SK-N-SH treated with all-trans-retinoic acid at 6 μM for 48 hours (cell line): ENCODE measurements at regions not wholly inside any gene's neighbourhood (a gene's known extent, or its start where the extent isn't known, plus 50 kb on each side); places are given as distances from the start of the nearest gene placed in this dataset.

Experiments
- ARNTL ChIP-seq: fragments of 450-650 bp; formaldehyde crosslinking; IDR thresholded peaks from 2 replicates; pipeline ENCODE4 v1.5.0; 2020; ENCODE audit warnings: low read depth, mild to moderate bottlenecking, moderate library complexity, borderline replicate concordance
- ISL1 ChIP-seq: fragments of 250-450 bp; sonication (Bioruptor Pico); IDR thresholded peaks from 2 replicates; pipeline ENCODE4 v2.1.2; 2022; ENCODE audit warnings: mild to moderate bottlenecking, moderate library complexity
- RARB ChIP-seq: fragments of 250-450 bp; sonication (Bioruptor Pico); IDR thresholded peaks from 2 replicates; pipeline ENCODE4 v1.8.0; 2021; ENCODE audit warnings: mild to moderate bottlenecking, moderate library complexity
- TCF4 ChIP-seq: fragments of 250-450 bp; sonication (Bioruptor Pico); IDR thresholded peaks from 2 replicates; pipeline ENCODE4 v1.8.0; 2021; ENCODE audit warnings: mild to moderate bottlenecking, moderate library complexity, borderline replicate concordance
- TOX ChIP-seq: fragments of 250-450 bp; sonication (Bioruptor Pico); IDR thresholded peaks from 2 replicates; pipeline ENCODE4 v1.8.0; 2021; ENCODE audit warnings: mild to moderate bottlenecking, moderate library complexity, borderline replicate concordance
- ZC3H10 ChIP-seq: fragments of 250-450 bp; sonication (Bioruptor Pico); IDR thresholded peaks from 2 replicates; pipeline ENCODE4 v1.5.1; 2021; ENCODE audit warnings: mild to moderate bottlenecking, moderate library complexity
- ZNF565 ChIP-seq: fragments of 450-650 bp; formaldehyde crosslinking; conservative IDR thresholded peaks from 2 replicates; pipeline ENCODE4 v1.5.0; 2020; ENCODE audit warnings: low read depth, mild to moderate bottlenecking, moderate library complexity
- ZNF8 ChIP-seq: fragments of 450-650 bp; formaldehyde crosslinking; IDR thresholded peaks from 2 replicates; pipeline ENCODE4 v1.5.0; 2020; ENCODE audit warnings: mild to moderate bottlenecking, moderate library complexity
- TF ChIP-seq, protein P1 (sequence below): fragments of 250-450 bp; sonication (Bioruptor Pico); IDR thresholded peaks from 2 replicates; pipeline ENCODE4 v1.5.0; 2020; ENCODE audit warnings: mild to moderate bottlenecking, moderate library complexity
- TF ChIP-seq, protein P2 (sequence below): fragments of 250-450 bp; sonication (Bioruptor Pico); IDR thresholded peaks from 2 replicates; pipeline ENCODE4 v1.8.0; 2020; ENCODE audit warnings: mild to moderate bottlenecking, moderate library complexity, borderline replicate concordance

DNA sequence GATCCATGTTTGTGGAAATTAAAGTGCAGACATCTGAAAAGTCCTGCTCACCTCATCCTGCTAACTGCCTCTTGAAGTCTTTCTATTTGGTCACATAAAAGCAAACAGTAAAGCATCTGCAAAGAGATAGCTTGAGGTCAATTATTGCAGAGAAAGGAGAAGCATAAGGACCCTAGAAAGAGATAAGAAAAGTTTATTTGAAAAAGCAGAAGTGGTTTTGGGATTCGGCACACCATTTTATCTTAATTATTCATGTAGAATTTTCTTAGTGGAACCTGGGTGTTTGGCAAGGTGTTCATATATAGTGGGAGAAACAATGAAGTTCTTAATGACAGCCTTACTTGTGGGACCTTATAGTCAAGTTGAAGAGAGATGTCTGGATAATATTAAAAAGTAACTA, 280.8 kb downstream of the CENPW start:
- TF ChIP-seq TCF4 (CRISPR knock-in tag) (no peak), ZNF8 (no peak), ISL1 (CRISPR knock-in tag) (no peak), TOX (CRISPR knock-in tag) (no peak), ARNTL (CRISPR knock-in tag) (no peak), RARB (CRISPR knock-in tag) (no peak), ZNF565 (CRISPR knock-in tag) (no peak), ZC3H10 (no peak)
- TF ChIP-seq, protein P1, sequence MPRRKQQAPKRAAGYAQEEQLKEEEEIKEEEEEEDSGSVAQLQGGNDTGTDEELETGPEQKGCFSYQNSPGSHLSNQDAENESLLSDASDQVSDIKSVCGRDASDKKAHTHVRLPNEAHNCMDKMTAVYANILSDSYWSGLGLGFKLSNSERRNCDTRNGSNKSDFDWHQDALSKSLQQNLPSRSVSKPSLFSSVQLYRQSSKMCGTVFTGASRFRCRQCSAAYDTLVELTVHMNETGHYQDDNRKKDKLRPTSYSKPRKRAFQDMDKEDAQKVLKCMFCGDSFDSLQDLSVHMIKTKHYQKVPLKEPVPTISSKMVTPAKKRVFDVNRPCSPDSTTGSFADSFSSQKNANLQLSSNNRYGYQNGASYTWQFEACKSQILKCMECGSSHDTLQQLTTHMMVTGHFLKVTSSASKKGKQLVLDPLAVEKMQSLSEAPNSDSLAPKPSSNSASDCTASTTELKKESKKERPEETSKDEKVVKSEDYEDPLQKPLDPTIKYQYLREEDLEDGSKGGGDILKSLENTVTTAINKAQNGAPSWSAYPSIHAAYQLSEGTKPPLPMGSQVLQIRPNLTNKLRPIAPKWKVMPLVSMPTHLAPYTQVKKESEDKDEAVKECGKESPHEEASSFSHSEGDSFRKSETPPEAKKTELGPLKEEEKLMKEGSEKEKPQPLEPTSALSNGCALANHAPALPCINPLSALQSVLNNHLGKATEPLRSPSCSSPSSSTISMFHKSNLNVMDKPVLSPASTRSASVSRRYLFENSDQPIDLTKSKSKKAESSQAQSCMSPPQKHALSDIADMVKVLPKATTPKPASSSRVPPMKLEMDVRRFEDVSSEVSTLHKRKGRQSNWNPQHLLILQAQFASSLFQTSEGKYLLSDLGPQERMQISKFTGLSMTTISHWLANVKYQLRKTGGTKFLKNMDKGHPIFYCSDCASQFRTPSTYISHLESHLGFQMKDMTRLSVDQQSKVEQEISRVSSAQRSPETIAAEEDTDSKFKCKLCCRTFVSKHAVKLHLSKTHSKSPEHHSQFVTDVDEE = no peak
- TF ChIP-seq, protein P2, sequence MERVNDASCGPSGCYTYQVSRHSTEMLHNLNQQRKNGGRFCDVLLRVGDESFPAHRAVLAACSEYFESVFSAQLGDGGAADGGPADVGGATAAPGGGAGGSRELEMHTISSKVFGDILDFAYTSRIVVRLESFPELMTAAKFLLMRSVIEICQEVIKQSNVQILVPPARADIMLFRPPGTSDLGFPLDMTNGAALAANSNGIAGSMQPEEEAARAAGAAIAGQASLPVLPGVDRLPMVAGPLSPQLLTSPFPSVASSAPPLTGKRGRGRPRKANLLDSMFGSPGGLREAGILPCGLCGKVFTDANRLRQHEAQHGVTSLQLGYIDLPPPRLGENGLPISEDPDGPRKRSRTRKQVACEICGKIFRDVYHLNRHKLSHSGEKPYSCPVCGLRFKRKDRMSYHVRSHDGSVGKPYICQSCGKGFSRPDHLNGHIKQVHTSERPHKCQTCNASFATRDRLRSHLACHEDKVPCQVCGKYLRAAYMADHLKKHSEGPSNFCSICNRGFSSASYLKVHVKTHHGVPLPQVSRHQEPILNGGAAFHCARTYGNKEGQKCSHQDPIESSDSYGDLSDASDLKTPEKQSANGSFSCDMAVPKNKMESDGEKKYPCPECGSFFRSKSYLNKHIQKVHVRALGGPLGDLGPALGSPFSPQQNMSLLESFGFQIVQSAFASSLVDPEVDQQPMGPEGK = no peak
